ENCODE measurements at regions not wholly inside any gene's neighbourhood (a gene's known extent, or its start where the extent isn't known, plus 50 kb on each side); places are given as distances from the start of the nearest gene placed in this dataset.
"Not testable (repeated sequence)": the region's sequence is repeated elsewhere in the genome, so short reads cannot be mapped to it uniquely, and the experiment has no call there.

DNA sequence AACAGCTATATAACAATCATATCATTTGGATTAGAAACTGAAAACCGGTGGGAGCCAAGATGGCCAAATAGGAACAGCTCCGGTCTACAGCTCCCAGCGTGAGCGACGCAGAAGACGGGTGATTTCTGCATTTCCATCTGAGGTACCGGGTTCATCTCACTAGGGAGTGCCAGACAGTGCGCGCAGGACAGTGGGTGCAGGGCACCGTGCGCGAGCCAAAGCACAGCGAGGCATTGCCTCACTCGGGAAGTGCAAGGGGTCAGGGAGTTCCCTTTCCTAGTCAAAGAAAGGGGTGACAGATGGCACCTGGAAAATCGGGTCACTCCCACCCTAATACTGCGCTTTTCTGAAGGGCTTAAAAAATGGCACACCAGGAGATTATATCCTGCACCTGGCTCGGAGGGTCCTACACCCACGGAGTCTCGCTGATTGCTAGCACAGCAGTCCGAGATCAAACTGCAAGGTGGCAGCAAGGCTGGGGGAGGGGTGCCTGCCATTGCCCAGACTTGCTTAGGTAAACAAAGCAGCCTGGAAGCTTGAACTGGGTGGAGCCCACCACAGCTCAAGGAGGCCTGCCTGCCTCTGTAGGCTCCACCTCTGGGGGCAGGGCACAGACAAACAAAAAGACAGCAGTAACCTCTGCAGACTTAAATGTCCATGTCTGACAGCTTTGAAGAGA lies 1041.5 kb downstream of the SLC6A15 start:
- DNase-seq (ENCODE audit: insufficient read length, low spot score); FAIRE-seq: not testable (repeated sequence)

DNA sequence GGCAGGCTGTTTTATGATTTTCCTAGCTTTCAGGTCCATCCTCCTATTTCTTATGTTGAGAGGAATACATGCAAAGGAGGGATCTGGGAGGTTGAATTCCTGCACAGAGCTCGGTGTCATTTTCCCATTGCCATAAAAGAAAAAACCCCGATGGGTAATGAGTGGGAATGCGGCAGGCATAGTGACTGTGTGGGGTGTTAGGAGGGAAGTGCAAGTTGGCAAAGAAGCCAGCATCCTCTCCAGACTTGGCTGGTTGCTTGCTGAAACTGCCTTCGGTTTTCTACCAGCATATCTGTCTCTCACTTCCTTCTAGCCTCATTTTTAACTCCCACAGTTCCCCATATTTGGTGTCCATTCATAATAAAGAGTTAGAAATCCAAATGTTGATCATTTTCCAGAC lies 1046.1 kb downstream of the SLC6A15 start:
- FAIRE-seq (no peak), DNase-seq (ENCODE audit: insufficient read length, low spot score) (no peak)

DNA sequence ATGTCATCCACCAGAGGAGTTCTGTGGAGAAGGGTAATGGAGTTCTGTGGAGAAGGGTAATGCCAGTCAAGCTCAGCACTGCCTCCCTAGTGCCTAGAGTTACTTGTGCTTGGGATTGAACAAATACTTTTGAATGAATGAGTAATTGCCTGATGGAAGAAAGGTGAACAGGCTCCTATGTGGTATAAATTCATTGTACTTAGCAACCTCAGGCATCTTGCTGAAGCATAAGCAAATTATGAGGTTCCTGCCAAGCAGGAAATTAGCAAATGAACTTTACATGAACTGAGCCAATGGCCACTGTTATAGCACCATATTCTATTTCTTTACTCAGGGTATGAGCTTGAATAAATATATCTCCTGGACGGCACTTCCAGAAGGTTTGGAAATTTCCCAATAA lies 1047.2 kb downstream of the SLC6A15 start:
- FAIRE-seq (no peak), DNase-seq (ENCODE audit: insufficient read length, low spot score) (no peak)

- FAIRE-seq (no peak), DNase-seq (ENCODE audit: insufficient read length, low spot score) (no peak)
Observed at GRCh38 chr12:83864054-83864453, 1048.5 kb downstream of the SLC6A15 start.

GRCh38 chr12:83859021-83859420 lies 1053.6 kb downstream of the SLC6A15 start:
- FAIRE-seq (no peak), DNase-seq (ENCODE audit: insufficient read length, low spot score) (no peak)

DNA sequence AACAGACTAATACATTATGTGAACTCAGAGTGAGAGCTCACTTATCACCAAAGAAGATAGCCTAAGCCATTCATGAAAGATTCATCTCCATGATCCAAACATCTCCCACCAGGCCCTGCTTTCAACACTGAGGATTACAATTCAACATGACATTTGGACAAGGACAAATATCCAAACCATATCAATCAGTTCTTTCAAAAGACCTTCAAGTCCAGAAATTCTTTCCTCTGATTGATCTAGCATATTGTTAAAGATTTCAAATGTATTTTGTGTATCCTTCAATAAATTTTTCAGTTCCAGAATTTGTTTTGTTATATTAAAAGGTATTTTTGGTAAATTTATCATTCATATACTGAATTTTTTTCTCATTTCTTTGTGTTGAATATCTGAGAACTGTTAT lies 1055.8 kb downstream of the SLC6A15 start:
- no peak for DNase-seq (ENCODE audit: insufficient read length, low spot score)
- FAIRE-seq = no peak

GRCh38 chr12:83850531-83850930 lies 1062.1 kb downstream of the SLC6A15 start:
- DNase-seq (ENCODE audit: insufficient read length, low spot score) (no peak), FAIRE-seq (no peak)

DNA sequence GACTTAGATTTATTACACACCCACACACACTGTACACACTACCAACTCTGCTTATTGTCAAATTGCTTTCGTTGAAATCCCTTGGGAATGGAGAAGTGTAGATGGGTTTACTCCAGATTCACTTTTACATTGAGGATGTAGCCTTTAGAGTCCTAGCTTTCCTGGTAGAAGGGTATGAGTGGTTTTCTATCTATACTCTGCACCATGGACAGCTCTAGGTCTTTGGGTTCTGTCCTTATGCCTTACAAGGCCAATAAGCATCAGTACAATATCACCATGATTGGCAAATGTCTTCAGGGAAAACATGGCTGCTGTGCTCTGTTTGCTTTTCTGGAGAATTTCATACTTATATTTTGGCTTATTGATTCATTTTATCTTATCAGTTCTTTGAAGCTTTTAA lies 1063.9 kb downstream of the SLC6A15 start:
- no peak for DNase-seq (ENCODE audit: insufficient read length, low spot score)
- FAIRE-seq = no peak

DNA sequence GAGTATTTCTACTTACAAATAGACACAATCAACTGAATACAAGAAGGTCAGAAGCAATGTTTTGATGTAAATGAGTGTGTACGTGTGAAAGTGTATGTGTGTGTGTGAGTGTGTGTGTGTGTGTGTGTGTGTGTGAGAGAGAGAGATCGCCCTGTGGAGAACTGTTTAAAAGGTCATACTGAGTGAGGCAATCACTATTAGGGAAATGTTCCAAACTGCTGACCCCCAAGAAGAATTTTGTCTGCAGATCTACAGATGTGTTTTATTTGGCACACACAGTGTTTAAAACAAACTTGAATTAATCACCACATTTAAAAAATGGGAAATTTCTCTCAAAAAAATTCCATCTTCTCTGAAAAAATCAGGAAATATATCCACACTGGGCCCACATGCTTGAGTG lies 1069.1 kb downstream of the SLC6A15 start:
- no peak for FAIRE-seq
- no peak for DNase-seq (ENCODE audit: insufficient read length, low spot score)

DNA sequence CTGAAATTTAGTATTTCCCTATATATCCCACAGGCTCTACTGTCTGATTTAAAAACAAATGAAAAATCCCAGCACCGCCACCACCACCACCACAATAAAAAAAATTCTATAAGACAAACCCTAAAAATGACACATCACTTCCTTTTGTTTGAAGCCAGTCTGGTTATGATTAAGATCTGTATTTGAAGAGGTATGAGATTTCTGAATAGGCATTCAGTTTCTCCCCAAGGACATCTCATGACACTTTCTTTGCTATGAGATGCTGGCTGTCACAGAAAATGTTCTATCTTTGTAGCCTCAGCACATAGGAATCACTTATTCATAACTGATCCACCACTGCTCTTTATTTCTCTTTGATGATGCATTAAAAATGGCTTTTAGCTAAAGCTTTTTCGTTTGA lies 1071.0 kb downstream of the SLC6A15 start:
- FAIRE-seq = no peak
- no peak for DNase-seq (ENCODE audit: insufficient read length, low spot score)

DNA sequence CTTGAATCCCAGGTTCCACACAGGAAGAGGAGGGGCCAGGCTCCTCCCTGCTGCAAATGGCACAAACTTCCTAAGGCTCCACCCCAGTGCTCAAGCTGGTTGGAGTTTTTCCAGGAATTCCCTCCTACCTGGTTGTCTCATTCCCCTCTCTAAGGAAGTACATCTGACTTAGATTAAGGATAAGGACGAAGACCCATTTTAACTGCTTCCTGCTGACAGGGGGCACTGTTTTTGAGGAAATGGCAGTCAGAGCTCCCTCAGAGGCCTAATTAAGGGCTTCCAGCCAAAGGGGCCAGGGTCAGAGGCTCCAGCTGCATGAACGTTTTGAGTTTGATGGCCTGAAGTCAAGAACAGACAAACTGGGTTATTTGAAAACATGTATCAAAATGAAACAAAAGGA lies 1084.7 kb downstream of the SLC6A15 start:
- FAIRE-seq = no peak
- no peak for DNase-seq (ENCODE audit: insufficient read length, low spot score)

- DNase-seq (ENCODE audit: insufficient read length, low spot score) (no peak), FAIRE-seq (no peak)
Observed at GRCh38 chr12:83827193-83827592, 1085.4 kb downstream of the SLC6A15 start.

DNA sequence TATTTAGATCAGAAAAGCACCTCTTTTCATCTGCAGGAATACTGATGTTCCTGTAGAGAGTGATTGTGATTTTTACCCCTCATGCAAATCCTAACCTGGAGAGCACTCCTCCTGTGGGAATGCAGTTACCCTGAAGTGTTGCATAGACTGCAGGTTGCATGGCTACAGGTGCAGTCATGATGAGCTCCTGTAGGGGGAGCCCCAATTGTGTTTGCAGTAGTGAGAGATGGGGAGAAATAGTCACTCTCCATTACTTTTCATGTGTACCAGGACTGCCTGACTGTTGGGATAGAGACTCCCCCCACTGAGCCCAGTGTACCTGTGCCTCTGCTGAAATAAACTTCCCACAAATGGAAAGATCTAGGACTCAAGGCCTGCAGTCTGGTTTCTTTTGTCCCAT lies 1086.5 kb downstream of the SLC6A15 start:
- FAIRE-seq (no peak), DNase-seq (ENCODE audit: insufficient read length, low spot score) (no peak)

GRCh38 chr12:83823386-83824045 lies 1089.1 kb downstream of the SLC6A15 start:
- FAIRE-seq (no peak), DNase-seq (ENCODE audit: insufficient read length, low spot score) (no peak)

GRCh38 chr12:83821967-83822366 lies 1090.6 kb downstream of the SLC6A15 start:
- FAIRE-seq (no peak), DNase-seq (ENCODE audit: insufficient read length, low spot score) (no peak)

DNA sequence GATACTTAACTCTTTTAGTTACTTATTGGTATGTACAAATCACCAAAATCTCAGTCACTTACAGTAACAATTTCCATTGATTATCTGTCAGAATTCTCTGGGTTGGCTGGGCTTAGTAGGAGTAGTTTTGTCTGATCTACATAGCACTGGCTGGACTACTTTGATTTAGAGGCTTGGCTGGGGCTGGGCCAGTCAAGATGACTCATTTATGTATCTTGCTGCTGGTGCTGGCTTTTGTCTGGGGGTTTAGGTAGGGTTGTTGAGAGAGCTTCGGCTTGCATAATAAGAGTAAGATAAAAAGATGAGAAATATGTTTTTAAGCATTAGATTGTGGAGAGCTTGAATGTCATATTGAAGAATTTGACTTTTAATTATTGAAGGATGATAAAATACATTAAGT lies 1093.7 kb downstream of the SLC6A15 start:
- no peak for FAIRE-seq
- DNase-seq (ENCODE audit: insufficient read length, low spot score) = no peak

DNA sequence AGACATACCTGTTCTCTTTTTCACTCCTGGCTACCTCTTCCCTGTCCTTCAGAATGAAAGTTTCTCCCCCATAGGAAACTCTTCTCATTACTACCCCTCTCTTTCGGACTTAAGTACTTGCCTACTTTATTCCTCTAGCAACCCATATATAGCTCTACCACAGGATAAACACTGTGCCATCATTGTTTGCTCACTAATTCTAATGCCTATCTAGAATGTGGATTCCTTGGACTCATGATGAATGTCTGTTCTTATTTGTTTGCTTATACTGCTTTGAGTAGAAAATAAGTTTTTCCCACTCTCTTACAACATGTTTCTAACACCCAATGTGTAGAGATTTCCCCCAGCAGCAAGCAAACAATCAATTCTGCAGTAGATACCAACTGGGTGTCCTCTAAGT lies 1094.9 kb downstream of the SLC6A15 start:
- DNase-seq (ENCODE audit: insufficient read length, low spot score) (no peak), FAIRE-seq (no peak)

GRCh38 chr12:83808591-83808990 lies 1104.0 kb downstream of the SLC6A15 start:
- FAIRE-seq = no peak
- no peak for DNase-seq (ENCODE audit: insufficient read length, low spot score)

DNA sequence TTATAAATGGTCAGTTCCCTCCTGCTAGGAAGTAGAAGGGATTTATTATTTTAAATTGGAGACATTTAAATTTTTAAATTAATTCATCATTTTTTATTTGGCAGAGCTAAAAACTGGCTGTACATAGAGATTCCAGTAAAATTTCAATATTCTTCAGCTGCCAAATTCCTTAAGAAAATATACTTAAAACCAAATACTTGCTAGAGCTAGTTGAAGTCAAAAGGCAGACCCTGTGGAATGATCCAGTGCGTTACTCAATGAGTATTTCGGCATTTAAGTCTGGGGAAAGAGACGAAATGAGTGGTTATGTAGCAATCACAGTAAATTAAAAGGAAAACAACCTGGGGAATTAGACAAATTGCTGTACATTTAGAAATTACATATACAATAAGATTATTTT lies 1104.7 kb downstream of the SLC6A15 start:
- FAIRE-seq (no peak), DNase-seq (ENCODE audit: insufficient read length, low spot score) (no peak)

DNA sequence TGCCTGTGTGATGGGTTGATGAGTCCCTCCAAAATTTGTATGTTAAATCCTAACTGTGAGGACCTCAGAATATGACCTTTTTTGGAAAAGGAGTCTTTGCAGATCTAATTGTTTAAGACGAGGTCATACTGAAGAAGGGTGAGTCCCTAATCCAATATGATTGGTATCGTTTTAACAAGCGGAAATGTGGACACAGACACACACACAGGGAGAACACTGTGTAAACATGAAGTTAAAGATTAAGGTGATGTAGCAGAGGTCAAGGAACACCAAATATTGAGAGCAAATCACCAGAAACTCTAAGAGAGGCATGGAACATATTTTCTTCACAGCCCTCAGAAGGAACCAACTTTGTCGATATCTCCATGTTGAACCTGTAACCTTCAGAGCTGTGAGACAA lies 1106.7 kb downstream of the SLC6A15 start:
- no peak for DNase-seq (ENCODE audit: insufficient read length, low spot score)
- no peak for FAIRE-seq

DNA sequence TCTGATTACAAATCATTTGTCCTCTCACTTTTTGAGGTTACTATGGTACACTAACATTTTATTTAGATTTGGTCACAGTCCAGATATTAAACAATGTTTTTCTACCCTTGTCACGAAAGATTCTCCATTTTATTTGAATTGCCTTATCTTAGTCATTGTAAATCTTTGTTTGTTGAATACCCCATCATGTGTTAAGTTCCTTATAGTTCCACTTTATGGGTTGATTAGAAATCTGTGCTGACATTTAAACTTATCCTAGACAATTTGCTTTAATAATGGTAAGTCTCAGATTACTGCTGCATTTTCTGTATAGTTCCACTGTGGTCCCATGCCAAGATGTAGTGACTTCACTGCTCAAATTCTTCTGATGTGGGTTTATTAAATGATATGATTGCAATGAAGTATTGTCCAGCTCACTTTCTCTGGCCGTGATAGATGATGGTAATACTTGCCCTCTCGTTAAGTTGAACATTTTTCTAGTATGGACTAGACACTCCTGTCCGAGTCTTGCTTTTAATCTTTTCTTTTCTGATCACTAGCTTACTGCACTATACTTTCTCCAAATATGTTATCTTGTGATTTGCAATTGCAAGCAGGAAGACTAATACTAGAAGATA lies 1107.3 kb downstream of the SLC6A15 start:
- no peak for DNase-seq (ENCODE audit: insufficient read length, low spot score)
- no peak for FAIRE-seq

DNA sequence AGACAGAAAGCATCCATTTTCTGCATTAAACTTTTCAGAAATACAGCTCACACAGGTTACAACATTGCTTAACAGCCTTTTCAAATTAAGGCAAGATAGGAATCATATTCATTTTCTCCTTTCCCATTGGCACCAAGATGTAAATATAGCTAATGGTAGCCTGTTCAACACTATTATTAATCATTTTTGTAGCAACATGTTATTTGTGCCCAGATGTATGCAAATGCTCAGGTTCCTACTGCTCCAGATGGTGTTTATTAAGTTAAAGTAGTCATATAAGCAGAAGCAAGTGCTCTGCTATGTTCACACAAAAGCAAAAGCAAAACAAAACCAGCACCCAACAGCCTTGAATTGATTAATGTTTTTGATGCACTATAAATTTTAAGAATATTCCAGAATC lies 1110.6 kb downstream of the SLC6A15 start:
- FAIRE-seq = no peak

More for the DNA sequence above, 1110.6 kb downstream of the SLC6A15 start:
- no peak for DNase-seq (ENCODE audit: insufficient read length, low spot score)
